Tibial nerve (tissue), 4 donors: ENCODE measurements at regions not wholly inside any gene's neighbourhood (a gene's known extent, or its start where the extent isn't known, plus 50 kb on each side); places are given as distances from the start of the nearest gene placed in this dataset.

ENCODE experiments used
- DNase-seq, 2 donors: peaks; one replicate each; pipeline ENCODE4 v3.0.0-alpha.2; 2019; ENCODE audit warnings: low spot score in 2 of 2
- H3K27ac ChIP-seq, 4 donors: fragments of 200-600 bp; sonication (generic) in 3 of 4; one replicate each; pipeline ENCODE4 v1.5.1; 2017 to 2019; ENCODE audit warnings: mild to moderate bottlenecking in 1 of 4
- H3K27me3 ChIP-seq, 2 donors: fragments of 200-600 bp; sonication (generic) in 1 of 2; one replicate each; pipeline versions ENCODE4 v1.5.1 to v1.6.0; 2017 to 2019
- H3K36me3 ChIP-seq, 3 donors: fragments of 200-600 bp; sonication (generic); one replicate each; pipeline ENCODE4 v1.5.1; 2018 to 2019
- H3K4me1 ChIP-seq, 4 donors: fragments of 200-600 bp; sonication (generic) in 3 of 4; one replicate each; pipeline ENCODE4 v1.5.1; 2017 to 2019
- H3K4me3 ChIP-seq, 4 donors: fragments of 200-600 bp; sonication (generic) in 3 of 4; one replicate each; pipeline ENCODE4 v1.5.1; 2017 to 2019; ENCODE audit warnings: mild to moderate bottlenecking in 1 of 4, moderate library complexity in 1 of 4
- H3K9me3 ChIP-seq, 4 donors: fragments of 200-600 bp; sonication (generic) in 3 of 4; one replicate each; pipeline ENCODE4 v1.5.1; 2017 to 2019
- EP300 ChIP-seq, 2 donors: sonication (generic); formaldehyde crosslinking; IDR thresholded peaks; one replicate each; pipeline ENCODE4 v1.6.1; 2017; ENCODE audit warnings: antibody characterized with exemption in 2 of 2, mild to moderate bottlenecking in 1 of 2
- POLR2A ChIP-seq, 2 donors: fragments of 450-650 bp; IDR thresholded peaks; one replicate each; pipeline ENCODE4 v1.6.1; 2017; ENCODE audit warnings: antibody characterized with exemption in 2 of 2, mild to moderate bottlenecking in 2 of 2, moderate library complexity in 2 of 2
- WGBS, 2 donors: methylation state at CpG; one replicate each; pipeline ENCODE4 v1.1.5; 2018; 5-methylcytosine and 5-hydroxymethylcytosine counted together
- TF ChIP-seq, protein P1 (sequence below), 5 experiments: fragments of 200-600 bp in 3 of 5; fragments of 450-650 bp in 2 of 5; sonication (generic) in 3 of 5; IDR thresholded peaks; one replicate each; pipeline ENCODE4 v1.5.1; 2016 to 2019; ENCODE audit warnings: antibody characterized with exemption in 5 of 5, mild to moderate bottlenecking in 3 of 5, moderate library complexity in 2 of 5

- H3K4me3 ChIP-seq: no peak overlapping the region
- H3K27ac ChIP-seq: peak overlapping the region in 1 of 4 donors; percentile 39
- TF ChIP-seq EP300 (IDR thresholded peaks at IDR 0.05): no peak
- TF ChIP-seq POLR2A (IDR thresholded peaks at IDR 0.05): no peak
- TF ChIP-seq, protein P1, sequence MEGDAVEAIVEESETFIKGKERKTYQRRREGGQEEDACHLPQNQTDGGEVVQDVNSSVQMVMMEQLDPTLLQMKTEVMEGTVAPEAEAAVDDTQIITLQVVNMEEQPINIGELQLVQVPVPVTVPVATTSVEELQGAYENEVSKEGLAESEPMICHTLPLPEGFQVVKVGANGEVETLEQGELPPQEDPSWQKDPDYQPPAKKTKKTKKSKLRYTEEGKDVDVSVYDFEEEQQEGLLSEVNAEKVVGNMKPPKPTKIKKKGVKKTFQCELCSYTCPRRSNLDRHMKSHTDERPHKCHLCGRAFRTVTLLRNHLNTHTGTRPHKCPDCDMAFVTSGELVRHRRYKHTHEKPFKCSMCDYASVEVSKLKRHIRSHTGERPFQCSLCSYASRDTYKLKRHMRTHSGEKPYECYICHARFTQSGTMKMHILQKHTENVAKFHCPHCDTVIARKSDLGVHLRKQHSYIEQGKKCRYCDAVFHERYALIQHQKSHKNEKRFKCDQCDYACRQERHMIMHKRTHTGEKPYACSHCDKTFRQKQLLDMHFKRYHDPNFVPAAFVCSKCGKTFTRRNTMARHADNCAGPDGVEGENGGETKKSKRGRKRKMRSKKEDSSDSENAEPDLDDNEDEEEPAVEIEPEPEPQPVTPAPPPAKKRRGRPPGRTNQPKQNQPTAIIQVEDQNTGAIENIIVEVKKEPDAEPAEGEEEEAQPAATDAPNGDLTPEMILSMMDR (IDR thresholded peaks at IDR 0.05): no peak
- no peak for DNase-seq
- H3K4me1 ChIP-seq: peaks cover 0 to 3% (median 0%) of the 10 kb centered on the region in 4 donors
- no peaks in the 10 kb centered on the region for H3K36me3 ChIP-seq
- no peaks in the 10 kb centered on the region for H3K27me3 ChIP-seq
- 77 to 83% methylated on average over 5 of the region's 5 CpGs for WGBS, 2 donors
- H3K9me3 ChIP-seq: peaks cover 0 to 3% (median 0%) of the 10 kb centered on the region in 4 donors
These were observed 71.3 kb upstream of the FOXC1 start for GRCh38 chr6:1538369-1538768.

- no peak for TF ChIP-seq EP300 (IDR thresholded peaks at IDR 0.05)
- TF ChIP-seq, protein P1 (IDR thresholded peaks at IDR 0.05): no peak
- no peak for TF ChIP-seq POLR2A (IDR thresholded peaks at IDR 0.05)
- 77 to 82% methylated on average over 16 of the region's 16 CpGs for WGBS, 2 donors
- Histone ChIP-seq H3K4me3 (no peak overlapping the region), H3K36me3 (peaks cover 0 to under 1% (median 0%) of the 10 kb centered on the region in 3 donors), H3K4me1 (peaks cover 0 to 3% (median 0%) of the 10 kb centered on the region in 4 donors), H3K27me3 (no peaks in the 10 kb centered on the region), H3K27ac (peak overlapping the region in 1 of 4 donors; percentile 39), H3K9me3 (peaks cover 0 to 3% (median 0%) of the 10 kb centered on the region in 4 donors)
- DNase-seq: no peak
These were observed 70.8 kb upstream of the FOXC1 start for GRCh38 chr6:1538810-1539478.

- H3K27ac ChIP-seq: no peak overlapping the region
- H3K4me1 ChIP-seq: peaks cover 0 to 3% (median 0%) of the 10 kb centered on the region in 4 donors
- no peak for TF ChIP-seq POLR2A (IDR thresholded peaks at IDR 0.05)
- TF ChIP-seq EP300 (IDR thresholded peaks at IDR 0.05): no peak
- TF ChIP-seq, protein P1 (IDR thresholded peaks at IDR 0.05): no peak
- peaks cover 0 to 3% (median 0%) of the 10 kb centered on the region in 4 donors for H3K9me3 ChIP-seq
- H3K36me3 ChIP-seq: peaks cover 0 to 19% (median 0%) of the 10 kb centered on the region in 3 donors
- WGBS, 2 donors: 84 to 87% methylated on average over 11 of the region's 11 CpGs
- DNase-seq: no peak
- no peaks in the 10 kb centered on the region for H3K27me3 ChIP-seq
- no peak overlapping the region for H3K4me3 ChIP-seq
These were observed 68.7 kb upstream of the FOXC1 start for GRCh38 chr6:1540864-1541521.

GRCh38 chr6:1542335-1542734 is 67.4 kb upstream of the FOXC1 start:
- peaks cover 0 to 3% (median 0%) of the 10 kb centered on the region in 4 donors for H3K4me1 ChIP-seq
- peaks cover 0 to 3% (median 0%) of the 10 kb centered on the region in 4 donors for H3K9me3 ChIP-seq
- no peak overlapping the region for H3K4me3 ChIP-seq
- TF ChIP-seq POLR2A (IDR thresholded peaks at IDR 0.05) (no peak), EP300 (IDR thresholded peaks at IDR 0.05) (no peak)
- TF ChIP-seq, protein P1 (IDR thresholded peaks at IDR 0.05): no peak
- H3K36me3 ChIP-seq: peaks cover 0 to 22% (median 0%) of the 10 kb centered on the region in 3 donors
- no peak overlapping the region for H3K27ac ChIP-seq
- no peaks in the 10 kb centered on the region for H3K27me3 ChIP-seq
- DNase-seq: no peak

DNA sequence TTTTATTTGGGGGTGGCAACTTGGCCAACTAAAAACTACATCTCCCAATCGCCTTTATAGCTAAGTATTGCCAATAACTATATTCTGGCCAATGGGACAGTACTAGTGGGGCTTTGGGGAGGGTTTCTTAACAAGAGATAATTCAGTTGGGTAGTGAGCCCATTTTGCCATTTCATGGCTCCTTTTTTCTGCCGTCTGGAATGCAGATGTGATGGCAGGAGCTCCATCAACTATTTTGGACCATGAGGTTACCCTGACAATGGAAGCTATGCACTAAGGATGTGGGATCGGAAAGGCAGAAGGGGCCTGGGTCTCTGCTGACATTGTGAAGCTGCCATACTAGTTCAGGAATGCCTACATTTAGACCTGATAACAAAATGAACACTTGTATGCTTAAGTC is 67.0 kb upstream of the FOXC1 start:
- WGBS, 2 donors: 74 to 89% methylated on average over 3 of the region's 3 CpGs

More for the DNA sequence above, 67.0 kb upstream of the FOXC1 start:
- no peak for DNase-seq
- Histone ChIP-seq H3K27ac (no peak overlapping the region), H3K9me3 (peaks cover 0 to 3% (median 0%) of the 10 kb centered on the region in 4 donors), H3K27me3 (no peaks in the 10 kb centered on the region), H3K4me1 (peaks cover 0 to 3% (median 0%) of the 10 kb centered on the region in 4 donors), H3K36me3 (peaks cover 0 to 26% (median 0%) of the 10 kb centered on the region in 3 donors), H3K4me3 (no peak overlapping the region)
- TF ChIP-seq, protein P1 (IDR thresholded peaks at IDR 0.05): no peak
- TF ChIP-seq EP300 (IDR thresholded peaks at IDR 0.05): no peak
